KOPT-K1 (cell line): ENCODE measurements at regions not wholly inside any gene's neighbourhood (a gene's known extent, or its start where the extent isn't known, plus 50 kb on each side); places are given as distances from the start of the nearest gene placed in this dataset.

Experiments used
- H3K27ac ChIP-seq: fragments of 200-600 bp; sonication (generic); 2 replicates; pipeline ENCODE4 v1.5.1; 2016; ENCODE audit warnings: antibody characterized with exemption, mild to moderate bottlenecking, low read depth, low read length; ENCODE audit not compliant: poor library complexity, severe bottlenecking
- H3K36me3 ChIP-seq: fragments of 200-600 bp; sonication (generic); 2 replicates; pipeline ENCODE4 v1.5.1; 2017; ENCODE audit warnings: antibody characterized with exemption, mild to moderate bottlenecking, low read length, moderate library complexity; ENCODE audit not compliant: insufficient read depth
- H3K9me3 ChIP-seq: fragments of 200-600 bp; sonication (generic); 2 replicates; pipeline ENCODE4 v1.5.1; 2017; ENCODE audit warnings: antibody characterized with exemption, low read length, mild to moderate bottlenecking; ENCODE audit not compliant: insufficient read depth, poor library complexity, severe bottlenecking

- Histone ChIP-seq H3K36me3 (no peaks in the 10 kb centered on the region), H3K9me3 (no peaks in the 10 kb centered on the region), H3K27ac (no peak overlapping the region)
Observed at GRCh38 chr4:97507587-97508245, 635.6 kb downstream of the STPG2 start.
